HG02642 (cell line): ENCODE measurements at regions not wholly inside any gene's neighbourhood (a gene's known extent, or its start where the extent isn't known, plus 50 kb on each side); places are given as distances from the start of the nearest gene placed in this dataset.
"Not testable (repeated sequence)": the region's sequence is repeated elsewhere in the genome, so short reads cannot be mapped to it uniquely, and the experiment has no call there.

Source experiments
- ATAC-seq: cut with Tn5 transposase; IDR thresholded peaks from one replicate; pipeline ENCODE4 v1.9.1; 2021; ENCODE audit warnings: mild to moderate bottlenecking; ENCODE audit not compliant: unreplicated experiment, poor library complexity

DNA sequence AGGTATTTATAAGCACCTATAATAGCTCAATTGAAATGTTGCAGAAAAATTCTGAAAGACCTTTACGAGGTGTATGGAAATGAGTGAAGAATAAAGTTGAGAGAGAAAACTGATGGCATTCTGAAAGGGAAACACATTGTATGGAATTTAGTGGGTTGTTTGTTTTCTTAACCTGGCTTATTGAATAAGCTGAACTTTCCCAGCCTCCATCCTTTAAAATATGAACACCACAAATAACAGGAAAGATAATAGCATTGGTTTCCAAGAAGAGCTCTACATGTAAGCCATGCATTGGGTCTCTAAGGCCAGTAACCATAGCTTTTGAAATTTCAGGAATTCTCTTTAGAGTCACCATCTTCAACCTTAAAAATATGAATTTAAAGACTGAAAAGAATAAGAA lies 709.0 kb downstream of the USP25 start:
- no peak for ATAC-seq

GRCh38 chr21:16441789-16442188 lies 712.0 kb downstream of the USP25 start:
- no peak for ATAC-seq

DNA sequence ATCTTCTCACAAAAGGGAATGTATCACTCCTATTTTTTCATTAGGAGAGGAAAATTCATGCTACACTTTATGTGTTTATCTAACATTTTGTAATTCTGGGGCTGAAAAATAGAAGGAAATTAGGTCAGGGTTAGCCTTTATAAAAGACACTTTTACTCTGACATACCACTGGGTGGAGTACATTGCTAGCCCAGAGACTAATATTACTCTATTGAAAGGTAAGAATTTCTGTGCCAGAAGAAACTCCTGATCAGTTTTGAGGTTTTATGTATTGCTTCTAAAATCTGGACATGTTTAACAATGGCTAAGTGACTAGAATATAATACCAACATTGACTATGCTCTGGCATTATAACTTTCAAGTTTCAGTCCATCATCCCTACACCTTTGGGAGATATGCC lies 724.6 kb downstream of the USP25 start:
- ATAC-seq, result no peak

DNA sequence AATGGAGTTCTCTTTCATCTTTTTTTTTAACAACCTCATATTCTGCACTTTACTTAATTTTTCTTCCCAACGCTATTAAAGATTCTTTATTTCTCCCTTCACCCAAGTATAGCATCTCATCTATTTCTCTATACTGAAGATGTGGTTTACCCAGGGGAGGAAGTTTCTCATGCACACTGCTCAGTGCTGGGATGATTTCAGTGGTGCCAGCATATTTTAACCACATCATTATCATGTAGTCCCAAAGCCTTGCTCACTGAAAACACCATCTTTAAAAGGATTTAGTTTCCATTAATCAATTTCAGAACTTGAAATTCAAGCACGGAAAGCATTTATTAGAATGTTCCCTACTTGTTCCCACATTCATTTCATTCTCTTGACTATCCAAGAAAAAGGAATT lies 725.7 kb downstream of the USP25 start:
- ATAC-seq, result no peak

- no peak for ATAC-seq
Measured at GRCh38 chr21:16455978-16456377, 726.2 kb downstream of the USP25 start.

- no peak for ATAC-seq
Measured at GRCh38 chr21:16457498-16457897, 727.7 kb downstream of the USP25 start.

DNA sequence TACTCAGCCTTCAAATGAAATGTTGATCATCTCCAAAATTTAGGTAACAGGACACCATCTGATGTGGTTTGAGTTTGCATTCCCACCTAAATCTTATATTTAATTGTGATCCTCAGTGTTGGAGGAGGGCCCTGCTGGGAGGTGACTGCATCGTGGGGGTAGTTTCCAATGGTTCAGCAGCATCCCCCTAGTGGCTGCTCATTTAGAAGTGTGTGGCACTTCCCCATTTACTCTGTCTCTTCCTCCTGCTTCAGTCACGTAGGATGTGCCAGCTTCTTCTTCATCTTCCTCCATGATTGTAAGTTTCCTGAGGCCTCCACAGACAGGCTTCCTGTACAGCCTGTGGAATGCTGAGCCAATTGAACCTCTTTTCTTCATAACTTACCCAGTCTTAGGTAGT lies 731.2 kb downstream of the USP25 start:
- ATAC-seq, result no peak

DNA sequence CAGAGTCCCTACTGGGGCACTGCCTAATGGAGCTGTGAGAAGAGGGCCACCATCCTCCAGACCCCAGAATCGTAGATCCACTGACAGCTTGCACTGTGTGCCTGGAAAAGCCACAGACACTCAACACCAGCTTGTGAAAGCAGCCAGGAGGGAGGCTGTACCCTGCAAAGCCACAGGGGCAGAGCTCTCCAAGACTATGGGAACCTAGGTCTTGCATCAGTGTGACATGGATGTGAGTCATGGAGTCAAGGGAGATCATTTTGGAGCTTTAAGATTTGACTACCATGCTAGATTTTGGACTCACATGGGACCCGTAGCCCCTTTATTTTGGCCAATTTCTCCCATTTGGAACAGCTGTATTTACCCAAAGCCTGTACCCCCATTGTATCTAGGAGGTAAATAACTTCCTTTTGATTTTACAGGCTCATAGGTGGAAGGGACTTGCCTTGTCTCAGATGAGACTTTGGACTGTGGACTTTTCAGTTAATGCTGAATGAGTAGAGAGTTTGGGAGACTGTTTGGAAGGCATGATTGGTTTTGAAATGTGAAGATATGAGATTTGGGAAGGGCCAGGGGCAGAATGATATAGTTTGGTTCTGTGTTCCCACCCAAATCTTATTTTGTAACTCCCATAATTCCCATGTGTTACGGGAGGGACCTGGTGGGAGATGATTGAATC lies 734.6 kb downstream of the USP25 start:
- not testable (repeated sequence) for ATAC-seq

GRCh38 chr21:16468184-16468583 lies 738.4 kb downstream of the USP25 start:
- ATAC-seq, result no peak

- no peak for ATAC-seq
Measured at GRCh38 chr21:16473988-16474387, 744.2 kb downstream of the USP25 start.

DNA sequence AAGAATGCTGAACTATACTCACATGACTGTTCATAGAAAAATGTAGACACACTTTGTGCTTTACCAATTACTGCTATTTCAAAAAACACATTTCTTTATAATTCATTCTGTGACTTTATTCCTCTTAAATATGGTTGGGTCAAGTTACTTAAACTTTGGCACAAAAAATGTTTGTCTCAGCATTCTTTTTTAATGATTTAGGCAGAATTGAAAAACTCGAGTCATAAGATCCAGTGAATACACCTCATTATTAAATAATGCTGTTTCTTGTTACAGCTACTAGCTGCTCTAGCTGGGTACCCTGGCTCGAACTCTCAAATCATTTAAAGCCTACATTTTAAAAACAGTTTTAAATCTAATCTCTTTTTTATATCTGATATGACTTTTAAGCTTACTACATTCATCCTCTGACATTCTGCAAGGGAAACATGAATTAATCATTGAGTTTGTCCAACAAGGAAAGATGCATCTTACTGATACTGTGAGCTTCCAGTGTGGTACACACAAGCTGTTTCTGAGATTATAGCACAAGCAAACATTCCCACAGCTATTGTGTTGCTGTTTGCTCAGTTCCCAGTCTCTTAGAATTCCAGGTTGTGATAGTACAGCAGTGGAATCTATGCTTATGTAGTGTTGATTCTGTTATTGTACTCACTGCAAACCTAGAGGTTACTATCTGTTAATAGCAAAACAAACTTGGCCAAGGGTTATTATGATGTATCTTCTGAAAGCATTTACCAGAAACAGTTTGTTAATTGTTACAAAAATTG lies 746.5 kb downstream of the USP25 start:
- ATAC-seq, result no peak

DNA sequence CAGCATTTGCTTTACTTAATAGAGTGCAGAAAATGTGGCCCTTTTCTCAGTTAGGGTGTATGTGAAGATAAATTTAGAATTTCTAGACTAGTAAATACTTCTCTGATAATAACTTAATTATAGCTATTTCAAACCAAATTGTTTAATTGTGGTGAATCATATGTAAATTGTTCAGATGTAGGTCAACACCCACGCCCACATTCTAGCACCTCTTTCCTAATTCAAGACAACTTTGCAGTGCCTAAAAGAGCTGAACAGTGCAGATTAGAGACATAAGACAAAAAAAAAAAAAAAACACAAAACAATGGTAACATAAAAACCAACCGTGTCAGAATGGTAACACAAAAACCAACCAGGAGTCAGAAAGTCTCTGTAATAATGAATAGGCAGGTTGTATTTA lies 758.3 kb downstream of the USP25 start:
- no peak for ATAC-seq

DNA sequence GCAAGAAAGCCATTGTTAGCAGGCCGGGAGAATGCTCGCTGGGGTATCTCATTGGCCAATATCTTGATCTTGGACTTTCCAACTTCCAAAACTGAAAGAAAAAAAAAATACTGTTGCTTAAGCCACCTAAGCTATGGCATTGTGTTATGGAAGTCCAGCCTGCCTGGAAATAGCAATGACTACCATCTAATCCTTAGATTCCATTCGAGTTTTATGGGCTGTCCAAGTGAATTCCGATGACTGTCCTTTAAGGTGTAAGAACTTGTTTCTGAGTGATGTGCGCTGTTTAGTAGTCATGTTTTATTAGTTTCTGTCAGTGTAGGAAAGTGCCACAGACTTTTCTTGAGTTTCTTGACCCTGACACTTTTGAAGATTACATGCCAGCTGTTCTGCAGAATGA lies 762.6 kb downstream of the USP25 start:
- ATAC-seq, result no peak

GRCh38 chr21:16492892-16493291 lies 763.1 kb downstream of the USP25 start:
- no peak for ATAC-seq

DNA sequence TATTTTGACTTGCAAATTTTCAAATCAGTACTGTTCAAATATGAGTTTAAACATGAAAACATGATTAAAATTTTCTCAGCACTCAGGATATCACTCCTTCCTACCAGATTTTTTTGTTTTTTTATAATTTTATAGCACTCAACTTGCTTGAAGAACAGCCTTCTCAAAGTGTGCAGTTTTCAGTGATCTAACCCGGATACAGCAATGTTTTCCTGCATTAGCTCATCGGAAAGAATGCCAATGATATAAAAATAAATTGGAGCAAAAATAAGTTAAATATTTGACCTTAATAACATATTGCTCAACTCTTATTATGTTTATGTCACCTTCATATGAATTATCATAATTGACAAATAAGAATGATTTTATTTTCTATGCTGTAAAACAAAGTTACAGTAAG lies 766.8 kb downstream of the USP25 start:
- no peak for ATAC-seq

GRCh38 chr21:16500271-16500670 lies 770.5 kb downstream of the USP25 start:
- ATAC-seq, result no peak

GRCh38 chr21:16502273-16502672 lies 772.5 kb downstream of the USP25 start:
- no peak for ATAC-seq

DNA sequence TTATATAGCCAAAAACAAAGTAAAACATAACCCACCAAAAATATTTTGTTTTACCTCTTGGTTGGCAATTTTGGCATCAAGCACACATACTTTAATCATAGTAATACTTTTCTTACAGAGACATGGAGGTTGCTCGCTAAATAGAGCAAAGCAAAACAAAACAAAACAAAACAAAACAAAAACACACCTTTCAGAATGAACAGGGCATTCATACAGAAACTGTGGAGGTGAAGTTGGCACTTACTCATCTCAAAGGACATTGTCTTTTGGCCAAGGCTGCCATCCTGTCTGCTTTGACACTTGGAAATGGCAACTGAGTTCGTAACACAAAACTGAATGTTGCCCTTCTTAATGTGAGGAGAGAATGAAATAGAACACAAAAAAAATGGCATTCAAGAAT lies 773.1 kb downstream of the USP25 start:
- no peak for ATAC-seq

DNA sequence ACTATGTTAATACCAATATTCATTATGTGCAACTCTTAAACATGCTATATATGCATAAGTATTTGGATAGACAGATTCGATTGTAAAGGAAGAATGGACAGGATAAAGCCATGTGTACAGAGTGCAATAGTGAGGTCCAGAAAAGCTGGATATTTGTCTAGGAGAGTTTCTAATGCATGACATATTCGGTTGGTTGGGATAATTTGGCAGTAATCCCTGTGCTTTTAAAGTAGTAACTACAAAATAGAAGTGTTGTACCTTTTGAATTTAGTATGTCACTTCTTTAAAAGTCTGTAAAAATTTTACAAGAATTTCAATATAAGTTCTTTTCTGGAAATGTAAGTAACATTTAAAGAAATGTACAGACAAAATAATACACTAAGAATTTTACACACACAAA lies 774.5 kb downstream of the USP25 start:
- ATAC-seq, result no peak

GRCh38 chr21:16504766-16505165 lies 775.0 kb downstream of the USP25 start:
- ATAC-seq, result no peak

DNA sequence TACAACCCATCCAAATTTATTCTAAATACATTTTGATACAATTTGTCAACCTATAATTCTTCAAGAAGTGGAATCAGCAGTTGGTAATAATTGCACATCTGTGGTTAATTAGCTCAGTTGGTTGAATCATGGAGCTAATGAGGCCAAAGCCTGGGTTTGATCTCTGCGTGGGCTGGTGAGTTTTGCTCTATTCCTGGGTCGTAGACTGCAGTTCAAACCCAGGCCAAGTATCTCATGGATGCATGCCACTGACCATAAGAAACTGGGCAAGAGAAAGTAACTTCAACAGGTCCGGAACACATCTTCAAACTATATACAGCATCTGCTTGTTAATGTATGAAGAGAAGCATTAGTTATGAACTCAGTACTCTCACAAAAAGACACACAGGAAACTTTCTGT lies 779.7 kb downstream of the USP25 start:
- no peak for ATAC-seq

DNA sequence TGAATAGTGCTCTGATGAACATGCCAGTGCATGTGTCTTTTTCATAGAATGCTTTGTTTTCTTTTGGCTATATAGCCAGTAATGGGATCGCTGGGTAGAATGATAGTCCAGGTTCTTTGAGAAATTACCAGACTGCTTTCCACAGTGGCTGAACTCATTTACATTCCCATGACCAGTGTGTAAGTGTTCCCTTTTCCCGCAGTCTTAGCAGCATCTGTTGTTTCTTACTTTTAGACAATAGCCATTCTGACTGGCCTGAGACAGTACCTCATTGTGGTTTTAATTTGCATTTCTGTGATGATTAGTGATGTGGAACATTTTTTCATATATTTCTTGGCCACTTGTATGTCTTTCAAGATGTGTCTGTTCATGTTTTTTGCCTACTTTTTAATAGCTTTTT lies 784.5 kb downstream of the USP25 start:
- no peak for ATAC-seq
